Lung (tissue), 11 donors: ENCODE measurements at regions not wholly inside any gene's neighbourhood (a gene's known extent, or its start where the extent isn't known, plus 50 kb on each side); places are given as distances from the start of the nearest gene placed in this dataset.
"Not testable (repeated sequence)": the region's sequence is repeated elsewhere in the genome, so short reads cannot be mapped to it uniquely, and the experiment has no call there.

Source experiments
- ATAC-seq: fragments of 200-7000 bp; cut with Tn5 transposase; one replicate; pipeline ENCODE4 v1.9.1; 2020; ENCODE audit warnings: moderate number of reproducible peaks; ENCODE audit not compliant: insufficient read depth, low FRiP score
- DNase-seq, 3 donors: peaks; one replicate each; pipeline ENCODE4 v3.0.0-alpha.2; 2013 to 2017
- H3K27ac ChIP-seq, 2 donors: one replicate each; pipeline ENCODE4 v1.5.1; 2013; ENCODE audit warnings: mild to moderate bottlenecking in 2 of 2, moderate library complexity in 2 of 2, control low read depth in 1 of 2, inconsistent platforms in 1 of 2, low read depth in 1 of 2, low read length in 1 of 2
- H3K27me3 ChIP-seq, 3 donors: one replicate each; pipeline ENCODE4 v1.5.1; 2013; ENCODE audit warnings: low read length in 2 of 3; ENCODE audit not compliant: control insufficient read depth in 3 of 3, insufficient read depth in 3 of 3
- H3K36me3 ChIP-seq, 4 donors: one replicate each; pipeline ENCODE4 v1.5.1; 2013; ENCODE audit warnings: low read length in 4 of 4, mild to moderate bottlenecking in 1 of 4, moderate library complexity in 1 of 4; ENCODE audit not compliant: control insufficient read depth in 4 of 4, insufficient read depth in 4 of 4
- H3K4me1 ChIP-seq, 5 donors: one replicate each; pipeline ENCODE4 v1.5.1; 2013; ENCODE audit warnings: low read length in 5 of 5, mild to moderate bottlenecking in 2 of 5, moderate library complexity in 1 of 5; ENCODE audit not compliant: control insufficient read depth in 5 of 5, insufficient read depth in 5 of 5
- H3K4me3 ChIP-seq: one replicate; pipeline ENCODE4 v1.5.1; 2013; ENCODE audit warnings: mild to moderate bottlenecking, control low read depth, moderate library complexity
- H3K9ac ChIP-seq, 2 donors: one replicate each; pipeline ENCODE4 v1.5.1; 2013; ENCODE audit warnings: low read length in 2 of 2, control low read depth in 1 of 2; ENCODE audit not compliant: insufficient read depth in 1 of 2
- H3K9me3 ChIP-seq, 4 donors: one replicate each; pipeline ENCODE4 v1.5.1; 2013; ENCODE audit warnings: low read length in 3 of 4, mild to moderate bottlenecking in 1 of 4, moderate library complexity in 1 of 4; ENCODE audit not compliant: control insufficient read depth in 4 of 4, insufficient read depth in 3 of 4
- WGBS, 2 donors: extraction: QIAGEN DNeasy Blood & Tissue Kit; methylation state at CpG; one replicate each; pipeline ENCODE4 v1.1.7; 2013; 5-methylcytosine and 5-hydroxymethylcytosine counted together
- TF ChIP-seq, protein P1 (sequence below): IDR thresholded peaks from 2 replicates; pipeline ENCODE4 v1.5.1; 2012; ENCODE audit warnings: mild to moderate bottlenecking; ENCODE audit errors: control extremely low read depth, extremely low read depth
- donor health status: control.
- donor health status: control.
- donor health status: Bipolar disorder and iron deficiency.
- donor health status: healthy.
- donor health status: DM: yes; HTN: yes; CAD: no.

DNA sequence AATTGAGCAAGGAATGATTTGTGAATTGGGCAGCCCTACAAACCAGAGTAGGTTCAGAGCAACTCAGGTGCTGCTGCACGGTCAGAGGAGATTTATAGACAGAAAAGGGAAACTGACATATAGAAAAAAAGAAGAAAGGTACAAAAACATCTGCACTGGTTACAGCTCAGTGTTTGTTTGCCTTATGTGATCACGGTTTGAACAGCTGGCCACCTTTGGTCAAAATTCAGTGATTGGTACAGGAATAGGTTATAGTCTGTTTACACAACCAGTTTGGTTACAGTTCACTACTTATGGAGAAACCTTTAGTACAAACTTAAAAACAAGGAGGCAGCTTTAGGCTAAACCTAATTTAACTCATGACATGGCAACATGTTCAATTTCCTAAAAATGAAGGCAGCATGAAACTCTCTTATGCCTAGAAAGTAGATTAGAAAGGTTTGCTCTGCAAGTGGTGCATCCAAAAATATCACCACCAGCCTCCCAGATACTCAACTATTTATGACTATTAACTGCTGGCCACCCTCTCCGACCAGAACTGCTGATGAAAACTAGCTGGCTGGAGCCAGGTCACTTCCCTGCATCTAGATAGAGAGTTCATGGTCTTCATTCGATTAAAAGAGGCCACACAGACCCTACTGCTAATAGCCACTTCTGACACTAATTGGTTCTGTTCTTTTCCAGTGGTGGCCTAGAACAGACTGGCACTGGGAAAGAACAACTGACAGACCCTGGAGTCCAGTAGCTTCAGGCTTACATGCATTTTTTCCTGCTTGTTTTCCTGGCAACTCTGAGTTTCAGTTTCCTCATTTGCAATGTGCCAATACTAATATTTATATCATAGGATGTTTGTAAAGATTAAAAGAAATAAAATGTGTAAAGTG lies 548.0 kb downstream of the CCSER2 start:
- Histone ChIP-seq H3K4me3 (no peak overlapping the region), H3K9ac (no peak overlapping the region), H3K27ac (no peak overlapping the region), H3K27me3 (no peaks in the 10 kb centered on the region), H3K36me3 (no peaks in the 10 kb centered on the region), H3K9me3 (no peaks in the 10 kb centered on the region), H3K4me1 (peaks cover 0 to 8% (median 0%) of the 10 kb centered on the region in 5 donors)
- TF ChIP-seq, protein P1, sequence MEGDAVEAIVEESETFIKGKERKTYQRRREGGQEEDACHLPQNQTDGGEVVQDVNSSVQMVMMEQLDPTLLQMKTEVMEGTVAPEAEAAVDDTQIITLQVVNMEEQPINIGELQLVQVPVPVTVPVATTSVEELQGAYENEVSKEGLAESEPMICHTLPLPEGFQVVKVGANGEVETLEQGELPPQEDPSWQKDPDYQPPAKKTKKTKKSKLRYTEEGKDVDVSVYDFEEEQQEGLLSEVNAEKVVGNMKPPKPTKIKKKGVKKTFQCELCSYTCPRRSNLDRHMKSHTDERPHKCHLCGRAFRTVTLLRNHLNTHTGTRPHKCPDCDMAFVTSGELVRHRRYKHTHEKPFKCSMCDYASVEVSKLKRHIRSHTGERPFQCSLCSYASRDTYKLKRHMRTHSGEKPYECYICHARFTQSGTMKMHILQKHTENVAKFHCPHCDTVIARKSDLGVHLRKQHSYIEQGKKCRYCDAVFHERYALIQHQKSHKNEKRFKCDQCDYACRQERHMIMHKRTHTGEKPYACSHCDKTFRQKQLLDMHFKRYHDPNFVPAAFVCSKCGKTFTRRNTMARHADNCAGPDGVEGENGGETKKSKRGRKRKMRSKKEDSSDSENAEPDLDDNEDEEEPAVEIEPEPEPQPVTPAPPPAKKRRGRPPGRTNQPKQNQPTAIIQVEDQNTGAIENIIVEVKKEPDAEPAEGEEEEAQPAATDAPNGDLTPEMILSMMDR = no peak
- no peak for DNase-seq
- ATAC-seq = no peak
- WGBS, 2 donors = 64 to 67% methylated on average over 4 of the region's 4 CpGs

DNA sequence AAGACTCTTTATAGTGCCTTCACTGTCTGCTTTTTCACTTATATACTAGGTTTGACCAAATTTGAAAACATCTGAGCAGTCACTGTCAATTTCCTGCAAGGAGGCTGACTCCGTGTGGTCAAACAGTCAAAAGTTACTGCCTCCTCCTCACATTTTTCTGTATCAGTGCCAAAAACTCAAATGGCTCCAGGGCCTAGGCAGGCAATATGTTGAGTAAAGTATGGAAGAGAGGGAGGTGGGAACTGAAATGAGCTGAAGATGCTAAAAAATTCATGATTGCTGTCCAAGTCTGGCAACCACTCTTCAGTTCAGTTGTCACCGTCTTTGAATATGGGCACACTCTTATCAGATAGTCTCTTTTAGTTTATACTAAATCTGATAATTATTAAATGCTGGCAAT lies 551.6 kb downstream of the CCSER2 start:
- peaks cover 0 to 8% (median 0%) of the 10 kb centered on the region in 5 donors for H3K4me1 ChIP-seq
- ATAC-seq (no peak), DNase-seq (peak in 1 of 3 donors; percentile 5)
- H3K27ac ChIP-seq = no peak overlapping the region
- no peak overlapping the region for H3K9ac ChIP-seq
- H3K4me3 ChIP-seq = no peak overlapping the region
- no peaks in the 10 kb centered on the region for H3K27me3 ChIP-seq
- H3K9me3 ChIP-seq = no peaks in the 10 kb centered on the region
- H3K36me3 ChIP-seq = no peaks in the 10 kb centered on the region
- 80 to 83% methylated on average over 2 of the region's 2 CpGs for WGBS, 2 donors
- TF ChIP-seq, protein P1 = no peak

DNA sequence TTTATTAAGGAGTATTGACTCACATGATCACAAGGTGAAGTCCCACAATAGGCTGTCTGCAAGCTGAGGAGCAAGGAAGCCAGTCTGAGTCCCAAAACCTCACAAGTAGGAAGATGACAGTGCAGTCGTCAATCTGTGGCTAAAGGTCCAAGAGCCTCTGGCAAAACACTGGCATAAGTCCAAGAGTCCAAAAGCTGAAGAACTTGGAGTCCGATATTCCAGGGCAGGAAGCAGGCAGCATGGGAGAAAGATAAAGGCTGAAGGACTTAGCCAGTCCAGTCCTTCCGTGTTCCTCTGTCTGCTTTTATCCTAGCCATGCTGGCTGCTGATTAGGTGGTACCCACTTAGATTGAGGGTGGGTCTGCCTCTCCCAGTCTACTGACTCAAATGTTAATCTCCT lies 553.3 kb downstream of the CCSER2 start:
- not testable (repeated sequence) for H3K27me3 ChIP-seq
- 77 to 92% methylated on average over 3 of the region's 3 CpGs for WGBS, 2 donors

DNA sequence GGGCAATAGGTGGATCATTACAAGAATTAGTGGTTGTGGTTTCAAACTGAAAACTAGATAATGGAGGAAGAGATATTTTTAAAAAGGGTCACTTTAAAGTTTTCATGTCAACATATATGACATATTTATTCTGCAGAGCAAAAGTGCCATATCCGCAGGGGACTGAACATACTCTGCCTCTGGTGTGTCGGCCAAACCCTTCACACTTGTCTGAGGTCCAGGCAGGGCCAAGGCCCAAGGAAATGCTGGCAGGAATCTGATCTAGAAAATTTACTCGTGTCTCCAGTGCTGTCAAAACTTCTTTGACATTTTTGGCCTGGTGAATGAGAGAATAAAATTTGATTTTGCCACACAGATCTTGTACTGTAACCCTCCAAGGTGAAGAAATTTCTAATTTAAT lies 562.3 kb downstream of the CCSER2 start:
- TF ChIP-seq, protein P1 = no peak
- no peak for ATAC-seq
- Histone ChIP-seq H3K4me3 (no peak overlapping the region), H3K4me1 (no peaks in the 10 kb centered on the region), H3K9ac (no peak overlapping the region), H3K27ac (no peak overlapping the region), H3K36me3 (no peaks in the 10 kb centered on the region), H3K9me3 (no peaks in the 10 kb centered on the region), H3K27me3 (no peaks in the 10 kb centered on the region)
- DNase-seq = no peak
- 56 to 70% methylated on average over 3 of the region's 3 CpGs for WGBS, 2 donors

More for the DNA sequence above, 553.3 kb downstream of the CCSER2 start:
- DNase-seq, H3K36me3 ChIP-seq, H3K4me1 ChIP-seq, H3K9ac ChIP-seq, H3K4me3 ChIP-seq, ATAC-seq, H3K27ac ChIP-seq, H3K9me3 ChIP-seq: not testable (repeated sequence)
